MM.1S (cell line): ENCODE measurements at regions not wholly inside any gene's neighbourhood (a gene's known extent, or its start where the extent isn't known, plus 50 kb on each side); places are given as distances from the start of the nearest gene placed in this dataset.

Experiments
- DNase-seq: peaks from one replicate; pipeline ENCODE4 v3.0.0-alpha.2; 2015
- H2AFZ ChIP-seq: fragments of 300-600 bp; sonication (generic); 2 replicates; pipeline ENCODE4 v1.6.0; 2016; ENCODE audit warnings: antibody characterized with exemption, low read length
- H3F3A ChIP-seq: fragments of 300-600 bp; sonication (generic); 2 replicates; pipeline ENCODE4 v1.6.1; 2016; ENCODE audit warnings: mild to moderate bottlenecking, antibody characterized with exemption, low read length, moderate library complexity, mixed read lengths; ENCODE audit not compliant: insufficient read depth
- H3K27ac ChIP-seq: fragments of 300-600 bp; sonication (generic); 2 replicates; pipeline ENCODE4 v1.5.1; 2016; ENCODE audit warnings: mild to moderate bottlenecking, low read length
- H3K27me3 ChIP-seq: fragments of 300-600 bp; sonication (generic); replicated peaks from 2 replicates; pipeline ENCODE4 v1.6.0; 2016; ENCODE audit warnings: low read length; ENCODE audit not compliant: insufficient read depth
- H3K36me3 ChIP-seq: fragments of 300-600 bp; sonication (generic); replicated peaks from 2 replicates; pipeline ENCODE4 v1.6.1; 2016; ENCODE audit warnings: mild to moderate bottlenecking, low read length, mixed read lengths; ENCODE audit not compliant: insufficient read depth
- H3K4me1 ChIP-seq: fragments of 300-600 bp; sonication (generic); 2 replicates; pipeline ENCODE4 v1.6.1; 2016; ENCODE audit warnings: low read length, mixed read lengths
- H3K4me2 ChIP-seq: fragments of 300-600 bp; sonication (generic); 2 replicates; pipeline ENCODE4 v1.6.0; 2016; ENCODE audit warnings: low read depth, low read length
- H3K4me3 ChIP-seq: fragments of 300-600 bp; sonication (generic); 2 replicates; pipeline ENCODE4 v1.5.1; 2016; ENCODE audit warnings: low read length, mixed read lengths
- H3K79me2 ChIP-seq: fragments of 300-600 bp; sonication (generic); 2 replicates; pipeline ENCODE4 v1.6.1; 2016; ENCODE audit warnings: mixed run types, low read length, mixed read lengths
- H3K9ac ChIP-seq: fragments of 300-600 bp; sonication (generic); 2 replicates; pipeline ENCODE4 v1.6.1; 2016; ENCODE audit warnings: low read length, mixed read lengths
- H3K9me2 ChIP-seq: fragments of 300-600 bp; sonication (generic); replicated peaks from 2 replicates; pipeline ENCODE4 v1.6.1; 2016; ENCODE audit warnings: mild to moderate bottlenecking, low read length, mixed read lengths; ENCODE audit not compliant: insufficient read depth
- H3K9me3 ChIP-seq: fragments of 300-600 bp; sonication (generic); replicated peaks from 2 replicates; pipeline ENCODE4 v1.6.1; 2016; ENCODE audit warnings: mild to moderate bottlenecking, low read length, mixed read lengths; ENCODE audit not compliant: insufficient read depth
- H4K20me1 ChIP-seq: fragments of 300-600 bp; sonication (generic); 2 replicates; pipeline ENCODE4 v1.6.1; 2016; ENCODE audit warnings: mild to moderate bottlenecking, low read length, moderate library complexity, mixed read lengths; ENCODE audit not compliant: insufficient read depth
- CTCF ChIP-seq: fragments of 300-600 bp; sonication (generic); IDR thresholded peaks from 2 replicates; pipeline ENCODE4 v1.5.1; 2016; ENCODE audit warnings: antibody characterized with exemption, low read length, mixed read lengths
- EZH2 ChIP-seq: fragments of 300-600 bp; sonication (generic); optimal IDR thresholded peaks from 2 replicates; pipeline ENCODE3; 2017; ENCODE audit warnings: low read depth, mild to moderate bottlenecking, antibody characterized with exemption, low read length, mixed read lengths
- EZH2phosphoT487 ChIP-seq: fragments of 300-600 bp; sonication (generic); IDR thresholded peaks from 2 replicates; pipeline ENCODE4 v1.6.1; 2018; ENCODE audit warnings: antibody characterized with exemption, low read length

- no peaks in the 10 kb centered on the region for H3K4me1 ChIP-seq
- no peak overlapping the region for H3K4me2 ChIP-seq
- no peak overlapping the region for H3K4me3 ChIP-seq
- no peak overlapping the region for H2AFZ ChIP-seq
- H3K9ac ChIP-seq = no peak overlapping the region
- H3K36me3 ChIP-seq = no peaks in the 10 kb centered on the region
- no peaks in the 10 kb centered on the region for H3K9me2 ChIP-seq
- no peak overlapping the region for H3K27ac ChIP-seq
- no peaks in the 10 kb centered on the region for H3F3A ChIP-seq
- TF ChIP-seq EZH2 (no peak), EZH2phosphoT487 (no peak), CTCF (no peak)
- no peaks in the 10 kb centered on the region for H4K20me1 ChIP-seq
- DNase-seq = no peak
- no peaks in the 10 kb centered on the region for H3K9me3 ChIP-seq
- H3K79me2 ChIP-seq = no peaks in the 10 kb centered on the region
- peaks cover 36% of the 10 kb centered on the region for H3K27me3 ChIP-seq
These were observed 60.5 kb upstream of the TPM4 start for GRCh38 chr19:16015805-16016173.

GRCh38 chr19:16016226-16017137, 59.8 kb upstream of the TPM4 start:
- peaks cover 38% of the 10 kb centered on the region for H3K27me3 ChIP-seq
- TF ChIP-seq EZH2 (no peak), CTCF (no peak), EZH2phosphoT487 (no peak)
- H3K9me3 ChIP-seq = no peaks in the 10 kb centered on the region
- no peaks in the 10 kb centered on the region for H3K9me2 ChIP-seq
- H3K4me1 ChIP-seq = no peaks in the 10 kb centered on the region
- H3K9ac ChIP-seq = no peak overlapping the region
- no peaks in the 10 kb centered on the region for H4K20me1 ChIP-seq
- H3F3A ChIP-seq = no peaks in the 10 kb centered on the region
- no peak overlapping the region for H3K4me3 ChIP-seq
- no peak for DNase-seq
- no peaks in the 10 kb centered on the region for H3K79me2 ChIP-seq
- no peak overlapping the region for H2AFZ ChIP-seq
- no peak overlapping the region for H3K27ac ChIP-seq
- no peak overlapping the region for H3K4me2 ChIP-seq
- H3K36me3 ChIP-seq = no peaks in the 10 kb centered on the region

DNA sequence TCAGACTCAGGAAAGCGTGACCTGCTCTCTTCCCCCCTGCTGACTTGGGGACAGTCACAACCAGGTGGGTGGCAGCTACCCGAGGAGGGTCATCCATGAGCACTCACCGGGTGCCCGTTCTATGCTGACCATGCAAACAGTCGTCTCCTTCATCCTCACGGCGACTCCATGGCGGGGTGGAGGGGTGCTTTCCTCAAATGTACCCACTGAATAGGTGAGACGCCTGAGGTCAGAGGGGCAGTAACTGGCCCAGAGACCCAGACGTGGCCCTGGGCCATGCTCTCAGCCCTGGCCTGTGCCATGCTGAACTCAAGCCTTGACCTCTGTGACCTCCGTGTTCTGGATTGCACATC, 59.2 kb upstream of the TPM4 start:
- H3K4me2 ChIP-seq = no peak overlapping the region
- no peaks in the 10 kb centered on the region for H3K9me3 ChIP-seq
- no peak for DNase-seq
- H3K9ac ChIP-seq = no peak overlapping the region
- TF ChIP-seq EZH2phosphoT487 (no peak), EZH2 (no peak), CTCF (no peak)
- H3K36me3 ChIP-seq = no peaks in the 10 kb centered on the region
- no peaks in the 10 kb centered on the region for H3K79me2 ChIP-seq
- no peak overlapping the region for H3K4me3 ChIP-seq
- no peaks in the 10 kb centered on the region for H3F3A ChIP-seq
- H3K27ac ChIP-seq = no peak overlapping the region
- H3K9me2 ChIP-seq = no peaks in the 10 kb centered on the region
- peaks cover 38% of the 10 kb centered on the region for H3K27me3 ChIP-seq
- no peaks in the 10 kb centered on the region for H4K20me1 ChIP-seq
- H3K4me1 ChIP-seq = no peaks in the 10 kb centered on the region
- H2AFZ ChIP-seq = no peak overlapping the region
